Keratinocyte (primary cell): ENCODE measurements at regions not wholly inside any gene's neighbourhood (a gene's known extent, or its start where the extent isn't known, plus 50 kb on each side); places are given as distances from the start of the nearest gene placed in this dataset.

Experiments
- DNase-seq: peaks from one replicate; pipeline ENCODE4 v3.0.0-alpha.2; 2011; ENCODE audit warnings: low read depth, missing footprints, low spot score
- FAIRE-seq: peaks from 2 replicates; lab custom pipeline; 2011; peaks lifted over from hg19 to GRCh38; lab: Jason Lieb, UNC
- H2AFZ ChIP-seq: 2 replicates; pipeline ENCODE4 v1.6.0; 2012; ENCODE audit warnings: low read length, control low read depth, inconsistent platforms; ENCODE audit not compliant: control insufficient read depth
- H3K27ac ChIP-seq: 2 replicates; pipeline ENCODE4 v1.5.1; 2011; ENCODE audit warnings: low read length; ENCODE audit not compliant: control insufficient read depth, insufficient read depth
- H3K27me3 ChIP-seq: 3 replicates; pipeline ENCODE4 v1.6.0; 2011; ENCODE audit warnings: low read length; ENCODE audit not compliant: control insufficient read depth, insufficient read depth; ENCODE audit errors: extremely low read depth
- H3K36me3 ChIP-seq, 2 experiments: 2 replicates in 1 of 2; 3 replicates in 1 of 2; pipeline ENCODE4 v1.5.1; 2011; ENCODE audit warnings: low read length in 2 of 2, mild to moderate bottlenecking in 1 of 2; ENCODE audit not compliant: control insufficient read depth in 2 of 2, insufficient read depth in 2 of 2; ENCODE audit errors: extremely low read depth in 1 of 2
- H3K4me1 ChIP-seq: 3 replicates; pipeline ENCODE4 v1.5.1; 2011; ENCODE audit warnings: low read length; ENCODE audit not compliant: control insufficient read depth, insufficient read depth; ENCODE audit errors: extremely low read depth
- H3K4me2 ChIP-seq: 3 replicates; pipeline ENCODE4 v1.6.0; 2011; ENCODE audit warnings: low read depth, low read length; ENCODE audit not compliant: control insufficient read depth, insufficient read depth; ENCODE audit errors: extremely low read depth
- H3K4me3 ChIP-seq, 3 experiments: fragments of 200-600 bp in 1 of 3; sonication (generic) in 1 of 3; 2 replicates in 2 of 3; 3 replicates in 1 of 3; pipeline ENCODE4 v1.5.1; 2011 to 2016; ENCODE audit warnings: low read length in 3 of 3, mild to moderate bottlenecking in 3 of 3, control low read depth in 2 of 3, inconsistent platforms in 1 of 3, low read depth in 1 of 3, mixed read lengths in 1 of 3, mixed run types in 1 of 3, moderate library complexity in 1 of 3; ENCODE audit not compliant: control insufficient read depth in 2 of 3, insufficient read depth in 2 of 3; ENCODE audit errors: extremely low read depth in 1 of 3
- H3K79me2 ChIP-seq: 2 replicates; pipeline ENCODE4 v1.6.0; 2012; ENCODE audit warnings: low read length; ENCODE audit not compliant: control insufficient read depth, insufficient read depth
- H3K9ac ChIP-seq: 3 replicates; pipeline ENCODE4 v1.6.0; 2011; ENCODE audit warnings: low read length; ENCODE audit not compliant: control insufficient read depth, insufficient read depth; ENCODE audit errors: extremely low read depth
- H3K9me1 ChIP-seq: 3 replicates; pipeline ENCODE4 v1.6.0; 2011; ENCODE audit warnings: low read length; ENCODE audit not compliant: control insufficient read depth, insufficient read depth; ENCODE audit errors: extremely low read depth
- H3K9me3 ChIP-seq: 2 replicates; pipeline ENCODE4 v1.5.1; 2012; ENCODE audit warnings: low read depth, low read length; ENCODE audit not compliant: control insufficient read depth
- H4K20me1 ChIP-seq: 3 replicates; pipeline ENCODE4 v1.6.0; 2011; ENCODE audit warnings: low read length; ENCODE audit not compliant: control insufficient read depth, insufficient read depth; ENCODE audit errors: extremely low read depth
- EZH2 ChIP-seq: IDR thresholded peaks from one replicate; pipeline ENCODE4 v1.6.1; 2012; ENCODE audit warnings: inconsistent platforms, mild to moderate bottlenecking, low read length, moderate library complexity
- dilution Hi-C: fragments of 300-500 bp; cut with MboI; formaldehyde crosslinking; loops from one replicate; pipeline ENCODE4 v1.7.0; 2020; ENCODE audit warnings: low sequenced_read_pairs; ENCODE audit not compliant: extremely low pct_ligation_motif_present
- TF ChIP-seq, protein P1 (sequence below), 3 experiments: IDR thresholded peaks in 1 of 3; conservative IDR thresholded peaks in 1 of 3; optimal IDR thresholded peaks in 1 of 3; 2 replicates in 2 of 3; 3 replicates in 1 of 3; pipeline versions ENCODE3 to v1.5.1; 2011; ENCODE audit warnings: low read length in 3 of 3, mild to moderate bottlenecking in 3 of 3, moderate library complexity in 2 of 3, control low read depth in 1 of 3, inconsistent platforms in 1 of 3; ENCODE audit not compliant: insufficient read depth in 2 of 3; ENCODE audit errors: extremely low read depth in 1 of 3

DNA sequence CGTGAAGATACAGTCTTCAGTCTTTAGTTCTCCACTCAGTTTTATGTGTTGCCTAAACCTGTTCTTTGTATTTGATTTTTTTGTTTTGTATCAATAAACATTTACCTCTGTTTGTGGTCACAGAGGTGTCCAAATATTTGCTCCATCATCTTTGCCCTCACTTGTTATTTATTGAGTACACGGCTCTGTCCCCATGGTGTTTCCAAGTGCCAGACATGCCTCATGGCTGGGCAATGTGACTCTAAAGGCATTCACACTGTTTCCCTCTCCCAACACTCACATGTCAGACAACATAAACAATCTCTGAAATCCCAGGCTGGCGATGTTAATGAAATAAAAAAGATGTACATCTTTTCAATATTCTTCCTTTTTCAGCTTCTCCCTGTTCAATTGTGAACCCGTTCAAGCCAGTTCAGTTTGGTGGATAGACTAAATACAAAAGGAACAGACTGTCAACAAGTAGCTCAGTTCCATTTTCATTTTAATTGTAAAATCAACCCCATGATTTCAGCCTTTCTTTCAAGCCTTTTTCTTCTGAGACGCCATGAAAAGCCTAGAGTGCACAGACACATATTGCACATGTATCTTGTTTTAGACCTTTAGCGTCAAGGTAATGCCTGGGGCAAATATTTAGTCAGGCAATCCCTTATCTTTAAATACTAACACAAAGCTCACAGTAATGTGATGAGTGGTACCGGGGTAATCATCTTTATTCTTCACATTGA lies 680.7 kb downstream of the GALC start:
- DNase-seq (no peak), FAIRE-seq (no peak)
- TF ChIP-seq EZH2, result no peak
- TF ChIP-seq, protein P1, sequence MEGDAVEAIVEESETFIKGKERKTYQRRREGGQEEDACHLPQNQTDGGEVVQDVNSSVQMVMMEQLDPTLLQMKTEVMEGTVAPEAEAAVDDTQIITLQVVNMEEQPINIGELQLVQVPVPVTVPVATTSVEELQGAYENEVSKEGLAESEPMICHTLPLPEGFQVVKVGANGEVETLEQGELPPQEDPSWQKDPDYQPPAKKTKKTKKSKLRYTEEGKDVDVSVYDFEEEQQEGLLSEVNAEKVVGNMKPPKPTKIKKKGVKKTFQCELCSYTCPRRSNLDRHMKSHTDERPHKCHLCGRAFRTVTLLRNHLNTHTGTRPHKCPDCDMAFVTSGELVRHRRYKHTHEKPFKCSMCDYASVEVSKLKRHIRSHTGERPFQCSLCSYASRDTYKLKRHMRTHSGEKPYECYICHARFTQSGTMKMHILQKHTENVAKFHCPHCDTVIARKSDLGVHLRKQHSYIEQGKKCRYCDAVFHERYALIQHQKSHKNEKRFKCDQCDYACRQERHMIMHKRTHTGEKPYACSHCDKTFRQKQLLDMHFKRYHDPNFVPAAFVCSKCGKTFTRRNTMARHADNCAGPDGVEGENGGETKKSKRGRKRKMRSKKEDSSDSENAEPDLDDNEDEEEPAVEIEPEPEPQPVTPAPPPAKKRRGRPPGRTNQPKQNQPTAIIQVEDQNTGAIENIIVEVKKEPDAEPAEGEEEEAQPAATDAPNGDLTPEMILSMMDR (optimal IDR thresholded peaks at IDR 0.05 in 1 of 3, IDR thresholded peaks at IDR 0.05 in 1 of 3, conservative IDR thresholded peaks at IDR 0.05 in 1 of 3; ENCODE audit: extremely low read depth in 1 of 3, insufficient read depth in 2 of 3, low read length in 3 of 3), result no peak
- no peaks in the 10 kb centered on the region for H3K27me3 ChIP-seq
- no peak overlapping the region for H3K4me2 ChIP-seq
- no peak overlapping the region for H3K9ac ChIP-seq
- H3K27ac ChIP-seq, result no peak overlapping the region
- H3K9me3 ChIP-seq, result no peaks in the 10 kb centered on the region
- no peak overlapping the region for H3K4me3 ChIP-seq
- H3K79me2 ChIP-seq, result no peaks in the 10 kb centered on the region
- H4K20me1 ChIP-seq, result no peaks in the 10 kb centered on the region
- H3K36me3 ChIP-seq, result no peaks in the 10 kb centered on the region
- no peaks in the 10 kb centered on the region for H3K9me1 ChIP-seq
- H2AFZ ChIP-seq, result no peak overlapping the region
- dilution Hi-C loops, result no loop called here
- no peaks in the 10 kb centered on the region for H3K4me1 ChIP-seq

DNA sequence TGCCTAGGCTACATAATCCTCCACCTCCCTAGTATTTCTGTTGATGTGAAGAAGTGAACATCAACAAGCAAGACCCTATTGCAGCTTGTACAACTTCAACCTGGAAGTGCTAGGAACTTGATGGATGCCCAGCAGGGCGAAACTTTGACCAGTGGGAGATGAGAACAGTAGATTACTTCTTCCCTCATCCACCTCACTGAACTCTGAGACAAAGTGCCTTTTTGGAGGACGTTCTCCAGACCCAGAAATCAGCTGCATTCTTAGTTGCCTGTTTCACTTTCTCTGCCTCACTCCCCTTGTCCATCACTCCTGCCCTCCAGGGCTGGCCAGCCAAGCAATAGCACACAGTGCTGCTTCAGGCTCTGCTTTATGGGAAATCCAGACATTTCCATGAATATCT lies 683.4 kb downstream of the GALC start:
- dilution Hi-C loops, result no loop called here
- Histone ChIP-seq H3K4me2 (no peak overlapping the region), H3K36me3 (no peaks in the 10 kb centered on the region), H3K4me1 (no peaks in the 10 kb centered on the region), H3K27ac (no peak overlapping the region), H3K79me2 (no peaks in the 10 kb centered on the region), H3K9me3 (no peaks in the 10 kb centered on the region), H3K27me3 (no peaks in the 10 kb centered on the region), H2AFZ (no peak overlapping the region), H4K20me1 (no peaks in the 10 kb centered on the region), H3K9ac (no peak overlapping the region), H3K9me1 (no peaks in the 10 kb centered on the region), H3K4me3 (no peak overlapping the region)
- TF ChIP-seq, protein P1 (optimal IDR thresholded peaks at IDR 0.05 in 1 of 3, IDR thresholded peaks at IDR 0.05 in 1 of 3, conservative IDR thresholded peaks at IDR 0.05 in 1 of 3; ENCODE audit: extremely low read depth in 1 of 3, insufficient read depth in 2 of 3, low read length in 3 of 3), result no peak
- no peak for TF ChIP-seq EZH2
- FAIRE-seq (no peak), DNase-seq (no peak)
